T-helper 1 cell treated with Interleukin-12 subunit alpha and Interleukin-12 subunit beta and Interleukin-4 antibody, amounts not matched to agents 30 μg/mL and 1 μg/mL, for 36 hours (primary cell): ENCODE measurements at regions not wholly inside any gene's neighbourhood (a gene's known extent, or its start where the extent isn't known, plus 50 kb on each side); places are given as distances from the start of the nearest gene placed in this dataset.
"Not testable (repeated sequence)": the region's sequence is repeated elsewhere in the genome, so short reads cannot be mapped to it uniquely, and the experiment has no call there.

Source experiments
- H3K27ac Mint-ChIP-seq: one replicate; pipeline ENCODE4 v1.8.0; 2021; ENCODE audit warnings: mild to moderate bottlenecking, mixed read lengths
- H3K27me3 Mint-ChIP-seq: one replicate; pipeline ENCODE4 v1.8.0; 2021; ENCODE audit warnings: low read depth, mixed read lengths
- H3K36me3 Mint-ChIP-seq: one replicate; pipeline ENCODE4 v1.8.0; 2021; ENCODE audit warnings: low read depth, mixed read lengths
- H3K4me1 Mint-ChIP-seq: one replicate; pipeline ENCODE4 v1.8.0; 2021; ENCODE audit warnings: low read depth, mixed read lengths
- H3K4me3 Mint-ChIP-seq: one replicate; pipeline ENCODE4 v1.8.0; 2021; ENCODE audit warnings: mild to moderate bottlenecking, moderate library complexity, mixed read lengths
- H3K9me3 Mint-ChIP-seq: one replicate; pipeline ENCODE4 v1.8.0; 2021; ENCODE audit warnings: mixed read lengths

GRCh38 chr1:95503278-95504030 lies 269.4 kb downstream of the RWDD3 start:
- Mint-ChIP-seq H3K36me3 (no peaks in the 10 kb centered on the region), H3K9me3 (peaks cover 4% of the 10 kb centered on the region), H3K27me3 (no peaks in the 10 kb centered on the region)

DNA sequence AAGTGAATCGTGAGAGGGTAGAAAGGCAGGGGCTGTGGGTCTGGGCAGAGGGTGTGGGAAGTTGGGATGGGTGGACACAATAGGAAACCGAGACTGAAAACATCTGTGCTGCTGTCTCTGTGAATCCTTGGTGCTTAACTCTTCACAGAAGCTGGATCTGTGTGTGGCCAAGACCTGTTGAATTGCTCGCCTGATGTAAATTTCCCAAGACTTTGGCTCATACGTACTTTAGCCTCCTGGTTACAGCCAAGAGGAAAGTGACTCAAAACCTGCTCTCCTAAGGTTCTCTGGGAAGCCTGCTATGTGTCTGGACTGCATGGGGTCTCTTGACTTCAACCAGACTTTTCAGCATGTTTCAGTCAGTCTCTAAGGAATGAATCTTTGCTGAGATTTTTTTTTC lies 270.3 kb downstream of the RWDD3 start:
- H3K4me1 Mint-ChIP-seq = no peaks in the 10 kb centered on the region
- no peaks in the 10 kb centered on the region for H3K36me3 Mint-ChIP-seq
- no peak overlapping the region for H3K4me3 Mint-ChIP-seq
- peaks cover 4% of the 10 kb centered on the region for H3K9me3 Mint-ChIP-seq
- no peaks in the 10 kb centered on the region for H3K27me3 Mint-ChIP-seq
- no peak overlapping the region for H3K27ac Mint-ChIP-seq

More at GRCh38 chr1:95503278-95504030, 269.4 kb downstream of the RWDD3 start:
- H3K4me1 Mint-ChIP-seq = no peaks in the 10 kb centered on the region
- no peak overlapping the region for H3K27ac Mint-ChIP-seq
- H3K4me3 Mint-ChIP-seq = no peak overlapping the region

- Mint-ChIP-seq H3K4me3 (no peak overlapping the region), H3K27me3 (no peaks in the 10 kb centered on the region), H3K27ac (no peak overlapping the region), H3K36me3 (no peaks in the 10 kb centered on the region), H3K9me3 (peaks cover 7% of the 10 kb centered on the region), H3K4me1 (no peaks in the 10 kb centered on the region)
These were observed 272.9 kb downstream of the RWDD3 start for GRCh38 chr1:95506736-95507414.

GRCh38 chr1:95509989-95510388 lies 276.0 kb downstream of the RWDD3 start:
- no peak overlapping the region for H3K4me3 Mint-ChIP-seq
- H3K27me3 Mint-ChIP-seq = no peaks in the 10 kb centered on the region
- H3K36me3 Mint-ChIP-seq = no peaks in the 10 kb centered on the region

GRCh38 chr1:95512925-95513324 lies 278.9 kb downstream of the RWDD3 start:
- no peak overlapping the region for H3K27ac Mint-ChIP-seq
- no peaks in the 10 kb centered on the region for H3K4me1 Mint-ChIP-seq
- no peaks in the 10 kb centered on the region for H3K36me3 Mint-ChIP-seq
- H3K9me3 Mint-ChIP-seq = peaks cover 3% of the 10 kb centered on the region
- H3K27me3 Mint-ChIP-seq = no peaks in the 10 kb centered on the region
- no peak overlapping the region for H3K4me3 Mint-ChIP-seq

More at GRCh38 chr1:95509989-95510388, 276.0 kb downstream of the RWDD3 start:
- Mint-ChIP-seq H3K27ac (no peak overlapping the region), H3K4me1 (no peaks in the 10 kb centered on the region), H3K9me3 (peaks cover 7% of the 10 kb centered on the region)

- Mint-ChIP-seq H3K9me3 (peaks cover 4% of the 10 kb centered on the region), H3K27ac (no peak overlapping the region), H3K4me1 (no peaks in the 10 kb centered on the region), H3K27me3 (no peaks in the 10 kb centered on the region), H3K36me3 (no peaks in the 10 kb centered on the region), H3K4me3 (no peak overlapping the region)
These were observed 283.5 kb downstream of the RWDD3 start for GRCh38 chr1:95517506-95517905.

DNA sequence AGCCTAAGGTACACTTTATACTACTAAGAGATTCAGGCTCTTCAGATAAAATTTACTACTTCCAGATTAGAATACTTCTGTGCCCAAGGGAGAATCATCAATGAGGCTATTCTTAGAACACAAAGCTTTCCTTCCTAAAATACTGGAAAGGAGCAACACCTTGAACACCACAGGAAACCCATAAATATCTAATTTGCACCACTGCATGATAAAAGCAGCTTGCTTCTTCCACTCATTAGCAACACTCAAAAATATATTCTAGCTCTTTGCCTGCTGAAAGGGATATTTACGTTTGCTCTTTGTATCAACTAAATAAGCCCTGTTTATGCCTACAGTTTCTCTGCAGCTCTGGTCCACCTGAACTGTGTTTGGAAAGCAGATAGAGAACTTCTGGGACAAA lies 284.3 kb downstream of the RWDD3 start:
- Mint-ChIP-seq H3K27me3 (no peaks in the 10 kb centered on the region), H3K9me3 (peaks cover 10% of the 10 kb centered on the region), H3K27ac (no peak overlapping the region), H3K4me1 (no peaks in the 10 kb centered on the region), H3K4me3 (no peak overlapping the region), H3K36me3 (no peaks in the 10 kb centered on the region)

- H3K9me3 Mint-ChIP-seq = peaks cover 28% of the 10 kb centered on the region
- H3K4me3 Mint-ChIP-seq = no peak overlapping the region
- no peaks in the 10 kb centered on the region for H3K36me3 Mint-ChIP-seq
- H3K4me1 Mint-ChIP-seq = no peaks in the 10 kb centered on the region
- H3K27ac Mint-ChIP-seq = no peak overlapping the region
- H3K27me3 Mint-ChIP-seq = no peaks in the 10 kb centered on the region
These were observed 286.4 kb downstream of the RWDD3 start for GRCh38 chr1:95520390-95520789.

DNA sequence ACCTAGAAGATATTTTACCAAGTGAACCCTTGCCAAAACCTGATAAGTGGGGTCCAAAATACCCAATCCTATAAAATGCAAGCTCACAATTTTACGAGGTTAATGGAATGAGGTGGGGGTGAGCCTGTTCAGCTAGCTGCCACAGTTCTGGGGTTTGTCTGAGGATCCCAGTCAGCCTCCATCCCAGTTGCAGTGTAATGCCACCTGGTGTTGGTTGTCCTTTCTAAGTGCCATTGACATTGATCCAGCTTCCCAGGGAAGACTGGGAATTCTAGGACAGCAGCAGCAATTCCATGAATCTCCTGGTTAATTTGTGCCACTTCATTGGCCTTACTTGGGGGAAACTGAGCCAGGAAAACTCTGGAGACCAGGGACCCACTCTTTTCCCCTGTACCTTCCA lies 298.3 kb downstream of the RWDD3 start:
- Mint-ChIP-seq H3K27me3 (no peaks in the 10 kb centered on the region), H3K4me1 (no peaks in the 10 kb centered on the region), H3K4me3 (no peak overlapping the region), H3K36me3 (no peaks in the 10 kb centered on the region), H3K9me3 (peaks cover 12% of the 10 kb centered on the region), H3K27ac (no peak overlapping the region)

DNA sequence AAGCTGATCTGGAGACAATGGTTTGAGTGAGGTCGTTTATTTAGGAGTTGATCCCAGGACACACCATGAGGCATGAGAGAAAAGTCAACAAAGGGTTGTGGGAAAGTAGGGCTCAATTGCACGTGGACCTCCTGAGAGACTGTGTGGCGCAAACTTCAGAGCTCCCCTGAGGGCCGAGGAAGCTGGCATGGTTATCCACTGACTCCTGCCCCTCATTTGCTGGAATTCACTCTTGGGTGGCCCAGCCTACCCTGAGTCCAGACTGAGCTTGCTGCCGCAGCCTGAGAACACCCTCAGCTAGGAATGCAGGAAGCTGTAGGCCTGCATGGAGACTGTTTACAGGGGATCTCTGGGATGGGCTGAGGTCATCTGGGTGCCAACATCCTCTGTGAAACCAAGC lies 301.0 kb downstream of the RWDD3 start:
- no peak overlapping the region for H3K4me3 Mint-ChIP-seq
- no peaks in the 10 kb centered on the region for H3K27me3 Mint-ChIP-seq
- no peak overlapping the region for H3K27ac Mint-ChIP-seq
- H3K9me3 Mint-ChIP-seq = peaks cover 12% of the 10 kb centered on the region
- no peaks in the 10 kb centered on the region for H3K36me3 Mint-ChIP-seq
- H3K4me1 Mint-ChIP-seq = no peaks in the 10 kb centered on the region

DNA sequence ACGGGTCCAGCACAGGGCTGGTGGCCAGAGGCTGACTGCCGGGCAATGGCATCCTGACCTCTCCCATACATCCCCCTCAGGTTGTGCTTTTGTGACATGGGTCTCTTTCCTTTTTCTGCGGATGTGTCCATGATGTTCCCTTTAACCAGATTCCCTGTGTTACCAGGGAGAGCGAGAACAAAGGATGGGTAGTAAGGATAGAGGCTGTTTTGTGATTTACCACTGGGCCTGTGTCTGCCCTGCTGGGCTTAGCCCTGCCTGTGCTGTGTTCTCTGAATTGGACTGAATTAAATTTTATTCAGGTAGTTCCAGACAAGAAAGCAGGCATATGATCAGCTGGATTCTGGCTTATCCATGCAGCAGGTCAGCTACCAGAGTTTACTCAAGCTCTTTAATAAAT lies 301.6 kb downstream of the RWDD3 start:
- Mint-ChIP-seq H3K27ac (no peak overlapping the region), H3K9me3 (peaks cover 17% of the 10 kb centered on the region), H3K4me1 (no peaks in the 10 kb centered on the region), H3K27me3 (no peaks in the 10 kb centered on the region), H3K4me3 (no peak overlapping the region), H3K36me3 (no peaks in the 10 kb centered on the region)

GRCh38 chr1:95536501-95536900 lies 302.5 kb downstream of the RWDD3 start:
- Mint-ChIP-seq H3K4me1 (no peaks in the 10 kb centered on the region), H3K27me3 (no peaks in the 10 kb centered on the region), H3K36me3 (no peaks in the 10 kb centered on the region), H3K4me3 (no peak overlapping the region), H3K9me3 (peaks cover 15% of the 10 kb centered on the region), H3K27ac (no peak overlapping the region)

GRCh38 chr1:95537176-95537575 lies 303.2 kb downstream of the RWDD3 start:
- Mint-ChIP-seq H3K9me3 (peaks cover 14% of the 10 kb centered on the region), H3K4me1 (no peaks in the 10 kb centered on the region), H3K27me3 (no peaks in the 10 kb centered on the region), H3K27ac (no peak overlapping the region), H3K4me3 (no peak overlapping the region), H3K36me3 (no peaks in the 10 kb centered on the region)

- peaks cover 14% of the 10 kb centered on the region for H3K9me3 Mint-ChIP-seq
- not testable (repeated sequence) for H3K27ac Mint-ChIP-seq, H3K4me1 Mint-ChIP-seq, H3K4me3 Mint-ChIP-seq, H3K36me3 Mint-ChIP-seq, H3K27me3 Mint-ChIP-seq
These were observed 304.2 kb downstream of the RWDD3 start for GRCh38 chr1:95538242-95538641.

DNA sequence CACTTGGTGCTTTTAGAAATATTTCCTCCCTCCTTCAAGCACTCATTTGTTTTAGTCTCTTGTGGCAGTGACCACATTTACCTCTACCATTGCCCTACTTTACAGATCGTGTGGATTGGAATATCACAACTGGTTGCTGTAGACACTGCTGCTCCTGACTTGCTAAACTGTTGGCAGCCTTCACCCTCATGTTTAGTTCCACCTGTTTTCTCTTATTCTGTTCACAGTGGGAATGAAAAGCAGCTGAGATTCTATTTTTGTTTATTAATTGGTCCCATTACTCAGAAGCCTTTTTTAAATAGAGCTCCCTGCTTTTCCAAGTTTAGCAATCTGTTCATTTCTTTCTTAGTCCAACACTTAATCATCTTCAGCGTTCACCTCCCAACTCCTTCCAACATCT lies 308.9 kb downstream of the RWDD3 start:
- no peaks in the 10 kb centered on the region for H3K27me3 Mint-ChIP-seq
- H3K27ac Mint-ChIP-seq = no peak overlapping the region

More for the DNA sequence above, 308.9 kb downstream of the RWDD3 start:
- Mint-ChIP-seq H3K9me3 (peaks cover 7% of the 10 kb centered on the region), H3K36me3 (no peaks in the 10 kb centered on the region), H3K4me3 (no peak overlapping the region), H3K4me1 (no peaks in the 10 kb centered on the region)
